ENCODE measurements at regions not wholly inside any gene's neighbourhood (a gene's known extent, or its start where the extent isn't known, plus 50 kb on each side); places are given as distances from the start of the nearest gene placed in this dataset.

DNA sequence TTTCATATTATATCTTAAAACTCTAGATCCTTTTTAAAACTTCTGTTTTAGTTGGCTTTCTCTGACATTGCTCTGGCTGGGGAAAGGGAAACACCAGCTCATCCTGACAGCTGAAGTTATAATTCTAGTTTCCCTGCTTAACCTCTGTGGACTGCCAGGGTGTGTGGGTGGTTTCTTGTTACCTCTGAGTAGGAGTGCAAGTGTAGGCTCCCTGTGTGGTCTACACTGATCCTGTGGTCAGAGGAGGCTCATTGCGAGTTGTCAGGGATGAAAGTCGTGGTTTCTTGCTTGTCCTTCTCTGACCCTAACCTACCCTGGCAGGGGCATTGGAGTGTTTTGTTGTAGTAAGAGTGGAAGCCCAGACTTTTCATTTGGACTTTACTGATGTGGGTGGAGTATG lies 221.0 kb downstream of the UTP18 start:
- TF ChIP-seq ZNF211 (tag by site-specific recombination; IDR thresholded peaks at IDR 0.05; ENCODE audit: low read depth) (no peak), ZFP69B (tag by site-specific recombination; IDR thresholded peaks at IDR 0.05) (no peak), ZNF76 (tag by site-specific recombination; IDR thresholded peaks at IDR 0.05; ENCODE audit: borderline replicate concordance, low read depth) (no peak), SP2 (tag by site-specific recombination; IDR thresholded peaks at IDR 0.05) (no peak)
- TF ChIP-seq, protein P1, sequence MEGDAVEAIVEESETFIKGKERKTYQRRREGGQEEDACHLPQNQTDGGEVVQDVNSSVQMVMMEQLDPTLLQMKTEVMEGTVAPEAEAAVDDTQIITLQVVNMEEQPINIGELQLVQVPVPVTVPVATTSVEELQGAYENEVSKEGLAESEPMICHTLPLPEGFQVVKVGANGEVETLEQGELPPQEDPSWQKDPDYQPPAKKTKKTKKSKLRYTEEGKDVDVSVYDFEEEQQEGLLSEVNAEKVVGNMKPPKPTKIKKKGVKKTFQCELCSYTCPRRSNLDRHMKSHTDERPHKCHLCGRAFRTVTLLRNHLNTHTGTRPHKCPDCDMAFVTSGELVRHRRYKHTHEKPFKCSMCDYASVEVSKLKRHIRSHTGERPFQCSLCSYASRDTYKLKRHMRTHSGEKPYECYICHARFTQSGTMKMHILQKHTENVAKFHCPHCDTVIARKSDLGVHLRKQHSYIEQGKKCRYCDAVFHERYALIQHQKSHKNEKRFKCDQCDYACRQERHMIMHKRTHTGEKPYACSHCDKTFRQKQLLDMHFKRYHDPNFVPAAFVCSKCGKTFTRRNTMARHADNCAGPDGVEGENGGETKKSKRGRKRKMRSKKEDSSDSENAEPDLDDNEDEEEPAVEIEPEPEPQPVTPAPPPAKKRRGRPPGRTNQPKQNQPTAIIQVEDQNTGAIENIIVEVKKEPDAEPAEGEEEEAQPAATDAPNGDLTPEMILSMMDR (tag by site-specific recombination; IDR thresholded peaks at IDR 0.05): no peak
- TF ChIP-seq, protein P2, sequence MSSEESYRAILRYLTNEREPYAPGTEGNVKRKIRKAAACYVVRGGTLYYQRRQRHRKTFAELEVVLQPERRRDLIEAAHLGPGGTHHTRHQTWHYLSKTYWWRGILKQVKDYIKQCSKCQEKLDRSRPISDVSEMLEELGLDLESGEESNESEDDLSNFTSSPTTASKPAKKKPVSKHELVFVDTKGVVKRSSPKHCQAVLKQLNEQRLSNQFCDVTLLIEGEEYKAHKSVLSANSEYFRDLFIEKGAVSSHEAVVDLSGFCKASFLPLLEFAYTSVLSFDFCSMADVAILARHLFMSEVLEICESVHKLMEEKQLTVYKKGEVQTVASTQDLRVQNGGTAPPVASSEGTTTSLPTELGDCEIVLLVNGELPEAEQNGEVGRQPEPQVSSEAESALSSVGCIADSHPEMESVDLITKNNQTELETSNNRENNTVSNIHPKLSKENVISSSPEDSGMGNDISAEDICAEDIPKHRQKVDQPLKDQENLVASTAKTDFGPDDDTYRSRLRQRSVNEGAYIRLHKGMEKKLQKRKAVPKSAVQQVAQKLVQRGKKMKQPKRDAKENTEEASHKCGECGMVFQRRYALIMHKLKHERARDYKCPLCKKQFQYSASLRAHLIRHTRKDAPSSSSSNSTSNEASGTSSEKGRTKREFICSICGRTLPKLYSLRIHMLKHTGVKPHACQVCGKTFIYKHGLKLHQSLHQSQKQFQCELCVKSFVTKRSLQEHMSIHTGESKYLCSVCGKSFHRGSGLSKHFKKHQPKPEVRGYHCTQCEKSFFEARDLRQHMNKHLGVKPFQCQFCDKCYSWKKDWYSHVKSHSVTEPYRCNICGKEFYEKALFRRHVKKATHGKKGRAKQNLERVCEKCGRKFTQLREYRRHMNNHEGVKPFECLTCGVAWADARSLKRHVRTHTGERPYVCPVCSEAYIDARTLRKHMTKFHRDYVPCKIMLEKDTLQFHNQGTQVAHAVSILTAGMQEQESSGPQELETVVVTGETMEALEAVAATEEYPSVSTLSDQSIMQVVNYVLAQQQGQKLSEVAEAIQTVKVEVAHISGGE (tag by site-specific recombination; conservative IDR thresholded peaks at IDR 0.05; ENCODE audit: low read depth): no peak
- TF ChIP-seq, protein P3, sequence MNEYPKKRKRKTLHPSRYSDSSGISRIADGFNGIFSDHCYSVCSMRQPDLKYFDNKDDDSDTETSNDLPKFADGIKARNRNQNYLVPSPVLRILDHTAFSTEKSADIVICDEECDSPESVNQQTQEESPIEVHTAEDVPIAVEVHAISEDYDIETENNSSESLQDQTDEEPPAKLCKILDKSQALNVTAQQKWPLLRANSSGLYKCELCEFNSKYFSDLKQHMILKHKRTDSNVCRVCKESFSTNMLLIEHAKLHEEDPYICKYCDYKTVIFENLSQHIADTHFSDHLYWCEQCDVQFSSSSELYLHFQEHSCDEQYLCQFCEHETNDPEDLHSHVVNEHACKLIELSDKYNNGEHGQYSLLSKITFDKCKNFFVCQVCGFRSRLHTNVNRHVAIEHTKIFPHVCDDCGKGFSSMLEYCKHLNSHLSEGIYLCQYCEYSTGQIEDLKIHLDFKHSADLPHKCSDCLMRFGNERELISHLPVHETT (tag by site-specific recombination; IDR thresholded peaks at IDR 0.05): no peak
